Epithelial cell of proximal tubule (primary cell): ENCODE measurements at regions not wholly inside any gene's neighbourhood (a gene's known extent, or its start where the extent isn't known, plus 50 kb on each side); places are given as distances from the start of the nearest gene placed in this dataset.

Experiments used
- DNase-seq: peaks from one replicate; pipeline ENCODE4 v3.0.0-alpha.2; 2011; ENCODE audit warnings: low read depth
- H3K4me3 ChIP-seq: 2 replicates; pipeline ENCODE4 v1.5.1; 2011; ENCODE audit warnings: low read depth, mild to moderate bottlenecking, low read length
- TF ChIP-seq, protein P1 (sequence below): conservative IDR thresholded peaks from 2 replicates; pipeline ENCODE4 v1.5.1; 2012; ENCODE audit warnings: low read depth, mild to moderate bottlenecking, low read length

DNA sequence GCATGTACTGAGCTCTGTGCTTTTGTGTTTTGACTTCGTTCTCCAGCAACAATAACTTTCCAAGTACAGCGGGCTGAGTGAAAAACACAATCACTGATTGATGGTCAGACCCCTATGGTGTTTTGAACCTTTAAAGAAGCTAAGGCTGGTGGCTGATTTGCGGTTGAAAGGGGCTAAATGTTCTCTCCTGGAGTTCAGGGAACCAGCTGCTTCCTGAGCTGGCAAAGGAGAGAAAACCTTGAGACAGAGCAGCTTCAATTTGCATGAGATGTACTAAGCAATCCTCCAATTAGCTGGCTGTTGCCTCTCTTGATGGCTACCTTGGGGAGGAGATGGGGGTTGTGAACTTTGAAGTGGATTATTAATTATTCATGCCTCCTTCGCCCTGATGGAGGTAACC is 546.7 kb upstream of the SEL1L start:
- DNase-seq = no peak
- TF ChIP-seq, protein P1, sequence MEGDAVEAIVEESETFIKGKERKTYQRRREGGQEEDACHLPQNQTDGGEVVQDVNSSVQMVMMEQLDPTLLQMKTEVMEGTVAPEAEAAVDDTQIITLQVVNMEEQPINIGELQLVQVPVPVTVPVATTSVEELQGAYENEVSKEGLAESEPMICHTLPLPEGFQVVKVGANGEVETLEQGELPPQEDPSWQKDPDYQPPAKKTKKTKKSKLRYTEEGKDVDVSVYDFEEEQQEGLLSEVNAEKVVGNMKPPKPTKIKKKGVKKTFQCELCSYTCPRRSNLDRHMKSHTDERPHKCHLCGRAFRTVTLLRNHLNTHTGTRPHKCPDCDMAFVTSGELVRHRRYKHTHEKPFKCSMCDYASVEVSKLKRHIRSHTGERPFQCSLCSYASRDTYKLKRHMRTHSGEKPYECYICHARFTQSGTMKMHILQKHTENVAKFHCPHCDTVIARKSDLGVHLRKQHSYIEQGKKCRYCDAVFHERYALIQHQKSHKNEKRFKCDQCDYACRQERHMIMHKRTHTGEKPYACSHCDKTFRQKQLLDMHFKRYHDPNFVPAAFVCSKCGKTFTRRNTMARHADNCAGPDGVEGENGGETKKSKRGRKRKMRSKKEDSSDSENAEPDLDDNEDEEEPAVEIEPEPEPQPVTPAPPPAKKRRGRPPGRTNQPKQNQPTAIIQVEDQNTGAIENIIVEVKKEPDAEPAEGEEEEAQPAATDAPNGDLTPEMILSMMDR = no peak
- no peak overlapping the region for H3K4me3 ChIP-seq

DNA sequence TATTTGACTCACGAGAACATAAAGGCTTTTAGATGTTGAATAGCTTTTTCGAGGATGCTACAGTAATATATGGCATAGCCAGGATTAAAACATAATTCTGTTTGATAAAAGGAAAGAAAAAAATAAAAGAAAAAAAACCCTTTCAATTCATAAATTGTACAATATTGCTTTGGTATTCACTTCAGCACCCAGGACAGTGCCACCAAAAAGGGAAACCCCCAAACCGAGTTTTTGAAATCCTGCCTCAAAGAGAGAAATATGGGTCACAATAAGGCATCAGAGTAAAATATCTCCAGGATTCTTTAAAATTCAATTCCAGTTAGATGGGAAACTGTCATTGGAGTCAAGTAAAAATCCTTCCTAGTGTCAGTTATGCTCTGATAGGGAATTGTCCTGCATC is 551.2 kb upstream of the SEL1L start:
- DNase-seq = no peak
- TF ChIP-seq, protein P1 = no peak
- no peak overlapping the region for H3K4me3 ChIP-seq

DNA sequence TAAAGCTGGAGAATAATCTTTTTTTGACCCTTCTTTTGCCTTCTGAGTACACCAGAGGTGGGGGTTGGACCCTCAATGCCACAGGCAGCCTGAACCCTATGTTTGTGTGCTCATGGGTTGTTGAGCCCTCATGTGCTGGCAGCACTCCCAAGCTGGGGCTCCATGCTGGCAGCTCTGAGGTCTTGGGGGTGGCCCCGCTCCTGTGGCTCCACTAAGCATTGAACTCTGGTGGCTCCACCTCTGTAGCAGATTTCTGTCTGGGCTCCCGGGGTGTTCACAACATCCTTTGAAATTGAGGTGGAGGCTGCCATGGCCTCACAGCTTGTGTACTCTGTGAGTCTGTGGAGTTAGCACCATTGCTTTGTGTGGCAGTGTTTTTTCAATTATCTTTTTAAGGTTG is 557.4 kb upstream of the SEL1L start:
- TF ChIP-seq, protein P1 = no peak
- DNase-seq = no peak
- H3K4me3 ChIP-seq = no peak overlapping the region

DNA sequence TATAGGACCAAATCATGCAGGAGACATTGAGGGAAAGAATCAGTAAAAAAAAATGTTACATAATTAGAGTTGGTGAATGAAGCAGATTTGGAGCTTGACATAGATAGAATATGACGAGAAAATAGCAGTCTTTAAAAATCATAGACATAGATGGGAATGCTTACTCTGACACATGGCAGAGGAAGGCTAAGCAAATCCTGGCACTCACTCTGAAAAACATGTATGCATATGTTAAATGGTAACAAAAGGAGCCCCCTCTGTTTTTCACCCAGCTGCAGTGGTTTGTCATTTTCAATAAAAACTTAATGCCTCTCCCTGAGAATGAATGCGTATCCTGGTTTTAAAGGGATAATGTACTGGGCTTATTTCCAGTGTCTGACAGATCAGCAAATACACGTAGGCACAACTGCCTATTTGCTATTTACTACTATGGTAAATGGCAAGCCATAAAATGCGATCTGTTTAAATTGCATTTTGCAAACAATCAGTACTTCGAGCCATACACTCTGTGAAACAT is 561.2 kb upstream of the SEL1L start:
- H3K4me3 ChIP-seq = no peak overlapping the region
- no peak for DNase-seq
- TF ChIP-seq, protein P1 = no peak

DNA sequence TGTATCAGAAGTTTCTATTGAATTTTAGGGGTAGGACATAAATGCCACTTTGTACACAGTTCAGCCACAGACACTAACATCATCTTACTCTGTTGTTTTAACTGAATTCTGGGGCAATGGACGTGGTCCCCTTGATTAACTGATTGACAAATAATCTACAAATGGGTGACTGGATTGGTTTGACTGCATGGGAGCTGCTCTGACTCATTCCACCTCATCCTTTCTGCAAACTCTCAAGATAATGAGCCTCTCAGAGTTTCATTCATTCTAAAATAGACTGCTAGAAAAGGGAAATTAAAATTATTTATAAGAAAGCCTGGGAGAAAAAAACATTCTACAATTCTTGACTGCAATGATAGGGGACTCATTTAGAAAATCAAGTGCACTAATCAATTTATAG is 570.4 kb upstream of the SEL1L start:
- no peak overlapping the region for H3K4me3 ChIP-seq
- TF ChIP-seq, protein P1 = no peak
- no peak for DNase-seq

DNA sequence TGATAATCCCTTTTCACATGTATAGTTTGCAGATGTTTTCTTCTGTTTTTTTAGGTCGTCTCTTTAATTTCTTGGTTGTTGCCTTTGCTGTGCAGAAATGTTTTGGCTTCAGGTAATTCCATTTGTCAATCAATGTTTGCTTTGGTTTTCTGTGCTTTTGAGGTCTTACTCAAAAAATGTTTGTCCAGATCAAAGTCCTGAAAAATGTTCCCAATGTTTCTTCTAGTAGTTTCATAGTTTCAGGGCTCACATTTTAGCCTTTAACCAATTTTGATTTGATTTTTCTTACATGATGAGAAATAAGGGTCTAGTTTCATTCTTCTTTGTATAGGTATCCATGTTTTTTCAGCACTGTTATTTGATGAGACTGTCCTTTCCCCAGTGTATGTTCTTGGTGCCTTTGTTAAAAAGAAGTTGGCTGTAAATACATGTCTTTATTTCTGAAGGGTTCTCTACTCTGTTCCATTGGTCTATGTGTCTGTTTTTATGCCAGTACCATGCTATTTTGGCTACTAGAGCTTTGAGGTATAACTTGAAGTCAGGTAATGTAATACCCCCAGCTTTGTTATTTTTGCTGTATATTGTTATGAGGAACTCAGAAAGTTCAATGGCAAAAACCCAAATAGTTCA is 578.7 kb upstream of the SEL1L start:
- DNase-seq = no peak
- TF ChIP-seq, protein P1 = no peak
- no peak overlapping the region for H3K4me3 ChIP-seq

DNA sequence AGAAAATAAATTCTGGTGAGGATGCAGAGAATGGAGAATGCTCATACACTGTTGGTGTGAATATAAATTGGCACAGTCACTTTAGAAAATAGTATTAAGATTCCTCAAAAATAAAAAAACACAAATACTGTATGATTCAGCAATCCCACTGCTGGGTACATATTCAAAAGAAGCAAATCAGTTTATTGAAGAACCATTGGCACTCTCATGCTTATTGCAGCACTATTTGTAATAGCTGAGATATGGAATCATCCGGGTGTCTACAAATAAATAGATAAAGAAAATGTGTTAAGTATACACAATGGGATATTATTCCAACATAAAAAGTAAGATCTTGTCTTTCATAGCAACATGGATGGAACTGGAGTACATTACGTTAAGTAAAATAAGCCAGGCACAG is 579.4 kb upstream of the SEL1L start:
- TF ChIP-seq, protein P1 = no peak
- no peak overlapping the region for H3K4me3 ChIP-seq
- DNase-seq = no peak
